ENCODE measurements at regions not wholly inside any gene's neighbourhood (a gene's known extent, or its start where the extent isn't known, plus 50 kb on each side); places are given as distances from the start of the nearest gene placed in this dataset.

DNA sequence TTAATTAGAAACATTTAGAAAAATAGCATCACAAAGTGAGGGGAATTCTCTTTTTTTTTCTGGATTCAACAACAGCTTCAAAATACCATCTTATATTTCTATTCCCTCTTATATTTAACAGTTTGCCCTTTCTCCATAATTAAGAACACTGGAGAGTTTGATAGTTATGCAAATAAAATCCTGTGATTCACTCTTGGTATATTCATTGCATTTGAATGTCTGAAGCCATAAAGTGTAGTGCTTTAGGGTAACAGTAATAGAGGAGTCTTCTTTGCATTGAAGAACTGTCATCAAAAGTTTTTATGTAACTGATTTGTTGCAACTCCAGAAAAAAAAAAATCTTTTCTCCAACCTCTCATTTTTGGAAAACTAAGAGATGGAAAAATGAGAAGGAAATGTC is 352.0 kb upstream of the GALNTL6 start:
- H3K4me3 ChIP-seq = no peak overlapping the region
- H3K9me3 ChIP-seq = 0 out of 2 replicates have a peak, but pooled peaks cover 2% of the 10 kb centered on the region
- DNase-seq (ENCODE audit: low spot score in 2 of 2) = peak in 1 of 2 experiments; percentile 78
- no peaks in the 10 kb centered on the region for H3K27me3 ChIP-seq (ENCODE audit: low read depth)
- in situ Hi-C loops (cut with MboI; ENCODE audit: low sequenced_read_pairs) = no loop called here
- H3K36me3 ChIP-seq (replicated peaks) = no peaks in the 10 kb centered on the region
- peaks cover 7% of the 10 kb centered on the region; the same call in 1 of the 2 replicates for H3K4me1 ChIP-seq

DNA sequence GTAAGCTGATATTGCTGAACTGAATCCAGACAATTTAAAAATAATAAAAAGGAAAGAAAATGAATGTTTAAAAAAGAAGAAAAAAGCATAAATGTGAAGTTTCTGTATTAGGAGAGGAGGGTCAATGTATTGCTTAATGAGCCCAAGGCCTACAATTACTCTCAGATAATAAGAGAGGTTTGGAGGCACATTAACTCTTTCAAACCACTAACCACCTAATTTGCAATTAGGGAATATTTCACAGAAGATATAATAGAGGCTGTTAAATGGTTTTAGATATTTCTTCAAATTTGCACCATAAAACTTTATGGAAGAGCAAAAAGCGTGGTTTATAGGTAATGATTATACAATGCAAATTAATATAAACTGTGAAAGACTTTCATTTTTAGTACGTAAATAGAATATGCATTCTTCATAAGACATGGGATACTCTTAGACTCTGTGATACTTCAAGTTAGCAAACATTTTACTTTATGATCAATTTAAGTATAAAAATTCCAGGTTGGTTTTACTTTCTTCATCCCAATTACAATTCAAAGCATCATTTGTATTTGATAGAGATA is 364.2 kb upstream of the GALNTL6 start:
- DNase-seq (ENCODE audit: low spot score in 2 of 2) = no peak

GRCh38 chr4:171448358-171448757 is 364.8 kb upstream of the GALNTL6 start:
- in situ Hi-C loops (cut with MboI; ENCODE audit: low sequenced_read_pairs) = no loop called here
- no peak overlapping the region for H3K4me3 ChIP-seq
- no peaks in the 10 kb centered on the region for H3K4me1 ChIP-seq
- H3K27me3 ChIP-seq (ENCODE audit: low read depth) = no peaks in the 10 kb centered on the region
- no peak for DNase-seq (ENCODE audit: low spot score in 2 of 2)
- no peaks in the 10 kb centered on the region for H3K9me3 ChIP-seq
- no peaks in the 10 kb centered on the region for H3K36me3 ChIP-seq (replicated peaks)

More for the DNA sequence above, 364.2 kb upstream of the GALNTL6 start:
- H3K4me3 ChIP-seq = no peak overlapping the region
- H3K9me3 ChIP-seq = no peaks in the 10 kb centered on the region
- H3K4me1 ChIP-seq = no peaks in the 10 kb centered on the region
- H3K36me3 ChIP-seq (replicated peaks) = no peaks in the 10 kb centered on the region
- no peaks in the 10 kb centered on the region for H3K27me3 ChIP-seq (ENCODE audit: low read depth)
- in situ Hi-C loops (cut with MboI; ENCODE audit: low sequenced_read_pairs) = no loop called here

GRCh38 chr4:171441300-171441941 is 371.8 kb upstream of the GALNTL6 start:
- Histone ChIP-seq H3K4me1 (no peaks in the 10 kb centered on the region), H3K9me3 (no peaks in the 10 kb centered on the region)
- in situ Hi-C loops (cut with MboI; ENCODE audit: low sequenced_read_pairs) = no loop called here

DNA sequence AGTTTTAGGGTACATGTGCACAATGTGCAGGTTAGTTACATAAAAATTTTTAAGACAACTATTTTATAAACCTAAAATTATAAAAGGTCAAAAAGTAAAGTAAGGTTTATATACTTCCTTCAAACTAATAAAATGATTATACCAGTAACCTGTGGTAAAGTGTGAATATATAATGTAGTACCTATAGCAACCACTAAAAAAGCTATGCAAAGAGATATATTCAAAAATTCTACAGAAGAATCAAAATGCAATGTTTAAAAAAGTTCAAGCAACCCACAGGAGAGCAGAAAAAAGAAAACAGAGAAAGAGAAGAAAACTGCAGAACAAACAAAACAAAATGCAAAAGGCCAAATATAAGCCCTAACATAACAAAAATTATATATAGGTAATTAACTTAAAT is 379.5 kb upstream of the GALNTL6 start:
- no peaks in the 10 kb centered on the region for H3K36me3 ChIP-seq (replicated peaks)
- H3K4me1 ChIP-seq = no peaks in the 10 kb centered on the region
- H3K4me3 ChIP-seq = no peak overlapping the region
- no peak for DNase-seq (ENCODE audit: low spot score in 2 of 2)
- H3K9me3 ChIP-seq = no peaks in the 10 kb centered on the region
- in situ Hi-C loops (cut with MboI; ENCODE audit: low sequenced_read_pairs) = no loop called here
- no peaks in the 10 kb centered on the region; the same call in 1 of the 2 replicates for H3K27me3 ChIP-seq (ENCODE audit: low read depth)

More at GRCh38 chr4:171441300-171441941, 371.8 kb upstream of the GALNTL6 start:
- Histone ChIP-seq H3K27me3 (ENCODE audit: low read depth) (no peaks in the 10 kb centered on the region), H3K36me3 (replicated peaks) (no peaks in the 10 kb centered on the region), H3K4me3 (no peak overlapping the region)
- no peak for DNase-seq (ENCODE audit: low spot score in 2 of 2)

DNA sequence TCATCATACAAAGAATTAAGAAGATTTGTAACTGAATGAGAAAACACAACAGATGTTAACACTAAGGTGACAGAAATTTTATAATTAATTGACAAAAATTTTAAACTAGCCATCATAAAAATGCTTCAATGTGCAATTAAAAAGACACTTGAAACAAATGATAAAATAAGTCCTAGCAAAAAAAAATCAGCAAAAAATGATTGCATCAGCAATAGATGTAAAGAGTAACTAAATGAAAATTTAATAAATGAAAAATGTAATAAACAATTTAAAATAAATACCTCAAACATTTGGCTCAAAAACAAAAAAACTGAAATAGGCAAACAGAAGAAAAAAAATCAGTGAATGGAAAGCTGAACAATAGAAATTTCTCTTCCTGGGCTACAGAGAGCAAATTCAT is 380.7 kb upstream of the GALNTL6 start:
- no peak for DNase-seq (ENCODE audit: low spot score in 2 of 2)
- in situ Hi-C loops (cut with MboI; ENCODE audit: low sequenced_read_pairs) = no loop called here

DNA sequence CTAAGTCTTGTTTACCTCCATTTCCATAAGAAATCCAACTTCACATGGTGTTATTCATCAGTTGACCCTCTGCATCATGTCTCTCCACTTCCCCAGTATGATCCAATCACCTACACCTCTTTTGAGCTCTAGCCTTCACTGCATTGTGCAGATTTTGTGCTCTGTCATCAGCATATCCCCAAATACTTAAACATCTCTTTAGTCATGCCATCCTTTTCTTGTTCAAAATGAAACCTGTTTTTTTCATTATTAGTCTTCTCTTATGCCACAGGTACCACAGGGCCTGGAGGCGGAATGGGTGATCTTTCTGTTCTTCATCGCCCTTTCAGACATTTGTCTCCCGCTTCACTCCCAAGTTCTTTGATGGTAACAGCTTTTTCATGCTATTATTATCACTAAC is 382.7 kb upstream of the GALNTL6 start:
- in situ Hi-C loops (cut with MboI; ENCODE audit: low sequenced_read_pairs) = no loop called here
- no peak for DNase-seq (ENCODE audit: low spot score in 2 of 2)
- H3K36me3 ChIP-seq (replicated peaks) = no peaks in the 10 kb centered on the region
- H3K4me1 ChIP-seq = no peaks in the 10 kb centered on the region
- no peaks in the 10 kb centered on the region; the same call in 1 of the 2 replicates for H3K27me3 ChIP-seq (ENCODE audit: low read depth)
- H3K4me3 ChIP-seq = no peak overlapping the region
- no peaks in the 10 kb centered on the region for H3K9me3 ChIP-seq

More for the DNA sequence above, 380.7 kb upstream of the GALNTL6 start:
- Histone ChIP-seq H3K9me3 (no peaks in the 10 kb centered on the region), H3K4me1 (no peaks in the 10 kb centered on the region), H3K4me3 (no peak overlapping the region), H3K27me3 (ENCODE audit: low read depth) (no peaks in the 10 kb centered on the region; the same call in 1 of the 2 replicates), H3K36me3 (replicated peaks) (no peaks in the 10 kb centered on the region)

DNA sequence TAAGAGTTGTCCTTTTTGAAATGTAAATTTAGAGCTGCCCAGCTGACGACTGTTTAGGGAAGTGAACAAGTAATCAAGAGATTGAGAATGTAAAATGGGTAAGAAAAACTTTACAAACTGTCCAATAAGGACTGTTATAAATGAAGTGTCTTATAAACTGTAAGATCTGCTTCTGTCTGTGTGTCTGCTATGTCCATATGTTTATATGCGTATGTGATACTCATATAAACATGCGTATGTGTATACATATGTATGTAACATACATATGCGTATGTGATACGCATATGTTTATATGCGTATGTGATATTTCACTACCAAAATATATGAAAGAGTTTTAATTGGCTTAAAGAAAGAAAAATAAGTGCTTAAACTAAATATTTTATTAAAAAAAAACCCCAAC is 416.0 kb upstream of the GALNTL6 start:
- Histone ChIP-seq H3K27me3 (ENCODE audit: low read depth) (no peaks in the 10 kb centered on the region), H3K4me3 (no peak overlapping the region), H3K36me3 (replicated peaks) (no peaks in the 10 kb centered on the region), H3K4me1 (no peaks in the 10 kb centered on the region), H3K9me3 (no peaks in the 10 kb centered on the region)
- no peak for DNase-seq (ENCODE audit: low spot score in 2 of 2)
- in situ Hi-C loops (cut with MboI; ENCODE audit: low sequenced_read_pairs) = no loop called here

GRCh38 chr4:171390626-171391025 is 422.6 kb upstream of the GALNTL6 start:
- Histone ChIP-seq H3K9me3 (no peaks in the 10 kb centered on the region), H3K4me3 (no peak overlapping the region), H3K27me3 (ENCODE audit: low read depth) (no peaks in the 10 kb centered on the region), H3K4me1 (no peaks in the 10 kb centered on the region), H3K36me3 (replicated peaks) (no peaks in the 10 kb centered on the region)
- in situ Hi-C loops (cut with MboI; ENCODE audit: low sequenced_read_pairs) = no loop called here
- no peak for DNase-seq (ENCODE audit: low spot score in 2 of 2)

GRCh38 chr4:171378323-171378722 is 434.9 kb upstream of the GALNTL6 start:
- no peak for DNase-seq (ENCODE audit: low spot score in 2 of 2)
- in situ Hi-C loops (cut with MboI; ENCODE audit: low sequenced_read_pairs) = no loop called here
- Histone ChIP-seq H3K27me3 (ENCODE audit: low read depth) (no peaks in the 10 kb centered on the region), H3K4me3 (no peak overlapping the region), H3K36me3 (replicated peaks) (no peaks in the 10 kb centered on the region), H3K4me1 (no peaks in the 10 kb centered on the region), H3K9me3 (no peaks in the 10 kb centered on the region)

GRCh38 chr4:171376724-171377123 is 436.5 kb upstream of the GALNTL6 start:
- H3K36me3 ChIP-seq (replicated peaks) = no peaks in the 10 kb centered on the region
- in situ Hi-C loops (cut with MboI; ENCODE audit: low sequenced_read_pairs) = no loop called here
- H3K9me3 ChIP-seq = no peaks in the 10 kb centered on the region
- no peaks in the 10 kb centered on the region for H3K4me1 ChIP-seq
- H3K4me3 ChIP-seq = no peak overlapping the region
- H3K27me3 ChIP-seq (ENCODE audit: low read depth) = no peaks in the 10 kb centered on the region
- no peak for DNase-seq (ENCODE audit: low spot score in 2 of 2)

GRCh38 chr4:171353535-171353934 is 459.7 kb upstream of the GALNTL6 start:
- no peak overlapping the region for H3K4me3 ChIP-seq
- H3K4me1 ChIP-seq = no peaks in the 10 kb centered on the region
- H3K27me3 ChIP-seq (ENCODE audit: low read depth) = no peaks in the 10 kb centered on the region
- in situ Hi-C loops (cut with MboI; ENCODE audit: low sequenced_read_pairs) = no loop called here
- no peaks in the 10 kb centered on the region for H3K9me3 ChIP-seq
- no peak for DNase-seq (ENCODE audit: low spot score in 2 of 2)
- H3K36me3 ChIP-seq (replicated peaks) = no peaks in the 10 kb centered on the region

GRCh38 chr4:171348090-171348489 is 465.1 kb upstream of the GALNTL6 start:
- H3K9me3 ChIP-seq = no peaks in the 10 kb centered on the region
- in situ Hi-C loops (cut with MboI; ENCODE audit: low sequenced_read_pairs) = no loop called here
- no peaks in the 10 kb centered on the region for H3K36me3 ChIP-seq (replicated peaks)
- no peaks in the 10 kb centered on the region for H3K4me1 ChIP-seq
- no peak for DNase-seq (ENCODE audit: low spot score in 2 of 2)
- H3K4me3 ChIP-seq = no peak overlapping the region
- no peaks in the 10 kb centered on the region for H3K27me3 ChIP-seq (ENCODE audit: low read depth)

- H3K9me3 ChIP-seq = no peaks in the 10 kb centered on the region
- DNase-seq (ENCODE audit: low spot score in 2 of 2) = no peak
- no peaks in the 10 kb centered on the region for H3K27me3 ChIP-seq (ENCODE audit: low read depth)
- no peak overlapping the region for H3K4me3 ChIP-seq
- in situ Hi-C loops (cut with MboI; ENCODE audit: low sequenced_read_pairs) = no loop called here
- H3K36me3 ChIP-seq (replicated peaks) = no peaks in the 10 kb centered on the region
- H3K4me1 ChIP-seq = no peaks in the 10 kb centered on the region
Observed at GRCh38 chr4:171342646-171343045, 470.6 kb upstream of the GALNTL6 start.
